ENCODE measurements at regions not wholly inside any gene's neighbourhood (a gene's known extent, or its start where the extent isn't known, plus 50 kb on each side); places are given as distances from the start of the nearest gene placed in this dataset.

DNA sequence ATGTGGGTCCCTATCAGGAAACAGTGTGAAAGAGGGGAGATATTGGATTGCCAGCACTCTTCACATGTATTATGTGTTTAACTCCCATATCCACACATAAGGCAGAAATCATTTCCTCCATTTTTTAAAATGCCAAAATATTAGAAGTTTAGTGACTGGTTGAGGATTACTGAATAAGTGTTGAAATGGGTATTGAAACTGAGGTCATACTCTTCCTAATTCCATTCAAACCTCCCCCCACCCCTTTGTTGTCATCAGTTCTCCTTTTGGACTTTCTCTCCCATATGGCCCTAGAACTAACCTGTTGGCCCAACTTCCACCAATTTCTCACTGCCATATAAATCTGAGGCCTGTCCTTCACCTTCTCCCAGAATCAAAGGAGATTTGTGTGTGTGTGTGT, 81.6 kb downstream of the EVX1 start:
- TF ChIP-seq, protein P1, sequence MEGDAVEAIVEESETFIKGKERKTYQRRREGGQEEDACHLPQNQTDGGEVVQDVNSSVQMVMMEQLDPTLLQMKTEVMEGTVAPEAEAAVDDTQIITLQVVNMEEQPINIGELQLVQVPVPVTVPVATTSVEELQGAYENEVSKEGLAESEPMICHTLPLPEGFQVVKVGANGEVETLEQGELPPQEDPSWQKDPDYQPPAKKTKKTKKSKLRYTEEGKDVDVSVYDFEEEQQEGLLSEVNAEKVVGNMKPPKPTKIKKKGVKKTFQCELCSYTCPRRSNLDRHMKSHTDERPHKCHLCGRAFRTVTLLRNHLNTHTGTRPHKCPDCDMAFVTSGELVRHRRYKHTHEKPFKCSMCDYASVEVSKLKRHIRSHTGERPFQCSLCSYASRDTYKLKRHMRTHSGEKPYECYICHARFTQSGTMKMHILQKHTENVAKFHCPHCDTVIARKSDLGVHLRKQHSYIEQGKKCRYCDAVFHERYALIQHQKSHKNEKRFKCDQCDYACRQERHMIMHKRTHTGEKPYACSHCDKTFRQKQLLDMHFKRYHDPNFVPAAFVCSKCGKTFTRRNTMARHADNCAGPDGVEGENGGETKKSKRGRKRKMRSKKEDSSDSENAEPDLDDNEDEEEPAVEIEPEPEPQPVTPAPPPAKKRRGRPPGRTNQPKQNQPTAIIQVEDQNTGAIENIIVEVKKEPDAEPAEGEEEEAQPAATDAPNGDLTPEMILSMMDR (IDR thresholded peaks at IDR 0.05; ENCODE audit: poor library complexity, severe bottlenecking): no peak
- TF ChIP-seq EZH2 (IDR thresholded peaks at IDR 0.05; ENCODE audit: borderline replicate concordance, insufficient read depth, low read length, poor library complexity, severe bottlenecking) (no peak), TAF1 (IDR thresholded peaks at IDR 0.05; ENCODE audit: low read depth) (no peak), EP300 (conservative IDR thresholded peaks at IDR 0.05; ENCODE audit: poor library complexity, severe bottlenecking) (no peak), RAD21 (conservative IDR thresholded peaks at IDR 0.05) (no peak), POLR2AphosphoS5 (IDR thresholded peaks at IDR 0.05) (no peak), MXI1 (conservative IDR thresholded peaks at IDR 0.05; ENCODE audit: poor library complexity, severe bottlenecking) (no peak), SMC3 (conservative IDR thresholded peaks at IDR 0.05; ENCODE audit: poor library complexity) (no peak)
- TF ChIP-seq, protein P2, sequence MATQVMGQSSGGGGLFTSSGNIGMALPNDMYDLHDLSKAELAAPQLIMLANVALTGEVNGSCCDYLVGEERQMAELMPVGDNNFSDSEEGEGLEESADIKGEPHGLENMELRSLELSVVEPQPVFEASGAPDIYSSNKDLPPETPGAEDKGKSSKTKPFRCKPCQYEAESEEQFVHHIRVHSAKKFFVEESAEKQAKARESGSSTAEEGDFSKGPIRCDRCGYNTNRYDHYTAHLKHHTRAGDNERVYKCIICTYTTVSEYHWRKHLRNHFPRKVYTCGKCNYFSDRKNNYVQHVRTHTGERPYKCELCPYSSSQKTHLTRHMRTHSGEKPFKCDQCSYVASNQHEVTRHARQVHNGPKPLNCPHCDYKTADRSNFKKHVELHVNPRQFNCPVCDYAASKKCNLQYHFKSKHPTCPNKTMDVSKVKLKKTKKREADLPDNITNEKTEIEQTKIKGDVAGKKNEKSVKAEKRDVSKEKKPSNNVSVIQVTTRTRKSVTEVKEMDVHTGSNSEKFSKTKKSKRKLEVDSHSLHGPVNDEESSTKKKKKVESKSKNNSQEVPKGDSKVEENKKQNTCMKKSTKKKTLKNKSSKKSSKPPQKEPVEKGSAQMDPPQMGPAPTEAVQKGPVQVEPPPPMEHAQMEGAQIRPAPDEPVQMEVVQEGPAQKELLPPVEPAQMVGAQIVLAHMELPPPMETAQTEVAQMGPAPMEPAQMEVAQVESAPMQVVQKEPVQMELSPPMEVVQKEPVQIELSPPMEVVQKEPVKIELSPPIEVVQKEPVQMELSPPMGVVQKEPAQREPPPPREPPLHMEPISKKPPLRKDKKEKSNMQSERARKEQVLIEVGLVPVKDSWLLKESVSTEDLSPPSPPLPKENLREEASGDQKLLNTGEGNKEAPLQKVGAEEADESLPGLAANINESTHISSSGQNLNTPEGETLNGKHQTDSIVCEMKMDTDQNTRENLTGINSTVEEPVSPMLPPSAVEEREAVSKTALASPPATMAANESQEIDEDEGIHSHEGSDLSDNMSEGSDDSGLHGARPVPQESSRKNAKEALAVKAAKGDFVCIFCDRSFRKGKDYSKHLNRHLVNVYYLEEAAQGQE (IDR thresholded peaks at IDR 0.05; ENCODE audit: borderline replicate concordance): no peak
